ENCODE measurements at regions not wholly inside any gene's neighbourhood (a gene's known extent, or its start where the extent isn't known, plus 50 kb on each side); places are given as distances from the start of the nearest gene placed in this dataset.

DNA sequence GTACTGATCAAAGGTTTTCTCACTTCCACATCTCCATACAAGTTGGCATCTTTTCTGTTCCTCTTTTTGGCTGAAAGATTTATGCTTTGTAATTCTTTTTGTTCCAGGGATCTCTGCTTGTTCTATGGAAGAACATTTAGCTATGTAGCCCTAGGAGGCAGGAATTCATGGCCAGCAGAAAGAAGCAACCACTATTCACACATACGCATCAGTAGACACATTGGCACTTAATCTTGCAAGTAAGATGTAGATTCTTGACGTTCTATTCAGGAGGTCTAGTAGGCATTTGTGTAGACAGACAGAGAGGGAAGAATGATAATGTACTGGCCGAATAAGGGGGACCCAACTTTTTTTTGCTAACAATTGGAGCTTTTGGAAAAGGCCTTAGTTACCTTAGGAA, 336.0 kb downstream of the NUF2 start:
- TF ChIP-seq, protein P1, sequence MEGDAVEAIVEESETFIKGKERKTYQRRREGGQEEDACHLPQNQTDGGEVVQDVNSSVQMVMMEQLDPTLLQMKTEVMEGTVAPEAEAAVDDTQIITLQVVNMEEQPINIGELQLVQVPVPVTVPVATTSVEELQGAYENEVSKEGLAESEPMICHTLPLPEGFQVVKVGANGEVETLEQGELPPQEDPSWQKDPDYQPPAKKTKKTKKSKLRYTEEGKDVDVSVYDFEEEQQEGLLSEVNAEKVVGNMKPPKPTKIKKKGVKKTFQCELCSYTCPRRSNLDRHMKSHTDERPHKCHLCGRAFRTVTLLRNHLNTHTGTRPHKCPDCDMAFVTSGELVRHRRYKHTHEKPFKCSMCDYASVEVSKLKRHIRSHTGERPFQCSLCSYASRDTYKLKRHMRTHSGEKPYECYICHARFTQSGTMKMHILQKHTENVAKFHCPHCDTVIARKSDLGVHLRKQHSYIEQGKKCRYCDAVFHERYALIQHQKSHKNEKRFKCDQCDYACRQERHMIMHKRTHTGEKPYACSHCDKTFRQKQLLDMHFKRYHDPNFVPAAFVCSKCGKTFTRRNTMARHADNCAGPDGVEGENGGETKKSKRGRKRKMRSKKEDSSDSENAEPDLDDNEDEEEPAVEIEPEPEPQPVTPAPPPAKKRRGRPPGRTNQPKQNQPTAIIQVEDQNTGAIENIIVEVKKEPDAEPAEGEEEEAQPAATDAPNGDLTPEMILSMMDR (conservative IDR thresholded peaks at IDR 0.05) = no peak
- no peak for TF ChIP-seq ZFX (IDR thresholded peaks at IDR 0.05)
